Common myeloid progenitor, CD34-positive (primary cell): ENCODE measurements at regions not wholly inside any gene's neighbourhood (a gene's known extent, or its start where the extent isn't known, plus 50 kb on each side); places are given as distances from the start of the nearest gene placed in this dataset.

Source experiments
- CTCF ChIA-PET: fragments of 350-600 bp; sonication (Branson Sonifier 250); formaldehyde crosslinking; loops from one replicate; lab custom pipeline; 2021; ENCODE audit warnings: antibody characterized with exemption; lab: Charles Lee
- POLR2A ChIA-PET: fragments of 350-600 bp; sonication (Branson Sonifier 250); formaldehyde crosslinking; loops from one replicate; lab custom pipeline; 2021; ENCODE audit warnings: antibody characterized with exemption; lab: Charles Lee
- DNase-seq, 3 donors: peaks; one replicate each; pipeline versions ENCODE4 v3.0.0 to v3.0.0-alpha.2; 2013
- H3K27ac ChIP-seq, 2 experiments: 1 replicate in 1 of 2; 2 replicates in 1 of 2; pipeline ENCODE4 v1.7.0; 2013; ENCODE audit warnings: inconsistent platforms in 2 of 2, low read length in 2 of 2, mild to moderate bottlenecking in 2 of 2, low read depth in 1 of 2, moderate library complexity in 1 of 2; ENCODE audit not compliant: severe bottlenecking in 2 of 2, insufficient read depth in 1 of 2, poor library complexity in 1 of 2
- H3K27me3 ChIP-seq, 5 experiments: replicated peaks in 2 of 5; 1 replicate in 3 of 5; 2 replicates in 2 of 5; pipeline versions ENCODE4 v1.6.1 to v1.7.0; 2013; ENCODE audit warnings: low read length in 4 of 5, mild to moderate bottlenecking in 2 of 5, moderate library complexity in 2 of 5, inconsistent platforms in 1 of 5; ENCODE audit not compliant: insufficient read depth in 5 of 5, control insufficient read depth in 4 of 5
- H3K36me3 ChIP-seq, 4 experiments: 1 replicate in 2 of 4; 2 replicates in 2 of 4; pipeline versions ENCODE4 v1.6.1 to v1.7.0; 2013; ENCODE audit warnings: low read length in 3 of 4, control low read depth in 1 of 4, mild to moderate bottlenecking in 1 of 4; ENCODE audit not compliant: control insufficient read depth in 4 of 4, insufficient read depth in 4 of 4
- H3K4me1 ChIP-seq, 4 experiments: 1 replicate in 3 of 4; 2 replicates in 1 of 4; pipeline versions ENCODE4 v1.6.1 to v1.7.1; 2013; ENCODE audit warnings: low read length in 3 of 4, mild to moderate bottlenecking in 3 of 4, control low read depth in 1 of 4, inconsistent platforms in 1 of 4, moderate library complexity in 1 of 4; ENCODE audit not compliant: control insufficient read depth in 4 of 4, insufficient read depth in 4 of 4; ENCODE audit errors: control extremely low read depth in 1 of 4
- H3K4me3 ChIP-seq, 7 experiments: 1 replicate in 4 of 7; 2 replicates in 3 of 7; pipeline versions ENCODE4 v1.5.1 to v1.7.0; 2013; ENCODE audit warnings: mild to moderate bottlenecking in 7 of 7, low read length in 6 of 7, moderate library complexity in 6 of 7, inconsistent platforms in 2 of 7, low read depth in 2 of 7, control low read depth in 1 of 7; ENCODE audit not compliant: insufficient read depth in 4 of 7, control insufficient read depth in 1 of 7; ENCODE audit errors: extremely low read depth in 1 of 7
- H3K9me3 ChIP-seq, 5 experiments: 1 replicate in 4 of 5; 2 replicates in 1 of 5; pipeline versions ENCODE4 v1.6.1 to v1.7.1; 2013; ENCODE audit warnings: low read length in 4 of 5, mild to moderate bottlenecking in 2 of 5, inconsistent platforms in 1 of 5, low read depth in 1 of 5, moderate library complexity in 1 of 5; ENCODE audit not compliant: control insufficient read depth in 4 of 5, insufficient read depth in 2 of 5; ENCODE audit errors: control extremely low read depth in 1 of 5
- WGBS: methylation state at CpG from one replicate; pipeline ENCODE4 v1.1.5; 2013; ENCODE audit not compliant: insufficient coverage; 5-methylcytosine and 5-hydroxymethylcytosine counted together

GRCh38 chr6:37580176-37580955, 80.7 kb upstream of the CCDC167 start:
- POLR2A ChIA-PET: no interaction called here
- WGBS: 95% methylated on average over 9 of the region's 11 CpGs
- H3K27me3 ChIP-seq: no peaks in the 10 kb centered on the region
- no peaks in the 10 kb centered on the region for H3K36me3 ChIP-seq
- no peaks in the 10 kb centered on the region for H3K9me3 ChIP-seq
- peaks cover 0 to 9% (median 6%) of the 10 kb centered on the region in 4 experiments for H3K4me1 ChIP-seq
- peak in 1 of 3 donors; percentile 8 for DNase-seq
- CTCF ChIA-PET: interaction anchor here (0.9 to 4.8 kb wide), 4 partner anchors 9 to 118 kb away, joined by 3 to 25 read pairs (median 4); partner anchors contain the start of gene MDGA1
- no peak overlapping the region for H3K27ac ChIP-seq
- H3K4me3 ChIP-seq: no peak overlapping the region

GRCh38 chr6:37579444-37580067, 79.9 kb upstream of the CCDC167 start:
- Histone ChIP-seq H3K27ac (no peak overlapping the region), H3K27me3 (no peaks in the 10 kb centered on the region), H3K4me3 (no peak overlapping the region), H3K4me1 (peaks cover 0 to 9% (median 6%) of the 10 kb centered on the region in 4 experiments), H3K36me3 (no peaks in the 10 kb centered on the region), H3K9me3 (no peaks in the 10 kb centered on the region)
- ChIA-PET CTCF (interaction anchor here (0.9 to 4.8 kb wide), 4 partner anchors 8 to 119 kb away, joined by 3 to 25 read pairs (median 4); partner anchors contain the start of gene MDGA1), POLR2A (no interaction called here)
- no peak for DNase-seq
- 93% methylated on average over 3 of the region's 7 CpGs for WGBS

- POLR2A ChIA-PET: no interaction called here
- no peak for DNase-seq
- WGBS: 97% methylated on average over 12 of the region's 12 CpGs
- no peaks in the 10 kb centered on the region for H3K27me3 ChIP-seq
- H3K36me3 ChIP-seq: no peaks in the 10 kb centered on the region
- H3K4me3 ChIP-seq: no peak overlapping the region
- no peak overlapping the region for H3K27ac ChIP-seq
- no peaks in the 10 kb centered on the region for H3K9me3 ChIP-seq
- peaks cover 0 to 5% (median 3%) of the 10 kb centered on the region in 4 experiments for H3K4me1 ChIP-seq
- CTCF ChIA-PET: interaction anchor here (0.9 to 4.8 kb wide), 3 partner anchors 11 to 114 kb away, joined by 3 to 25 read pairs (median 3); no protein-coding TSS in a partner anchor
Measured at GRCh38 chr6:37578104-37578503, 78.4 kb upstream of the CCDC167 start.

- CTCF ChIA-PET: interaction anchor here (4.8 kb wide), 1 partner anchor 9 kb away, joined by 25 read pairs; no protein-coding TSS in a partner anchor
- Histone ChIP-seq H3K9me3 (no peaks in the 10 kb centered on the region), H3K36me3 (no peaks in the 10 kb centered on the region), H3K27ac (no peak overlapping the region), H3K27me3 (no peaks in the 10 kb centered on the region), H3K4me1 (no peaks in the 10 kb centered on the region), H3K4me3 (no peak overlapping the region)
- DNase-seq: no peak
- POLR2A ChIA-PET: no interaction called here
- 90% methylated on average over 2 of the region's 7 CpGs for WGBS
Measured at GRCh38 chr6:37576336-37576737, 76.6 kb upstream of the CCDC167 start.

- H3K27me3 ChIP-seq: no peaks in the 10 kb centered on the region
- DNase-seq: no peak
- no peak overlapping the region for H3K4me3 ChIP-seq
- 90% methylated on average over 3 of the region's 4 CpGs for WGBS
- CTCF ChIA-PET: no interaction called here
- peaks cover 0 to 5% (median 3%) of the 10 kb centered on the region in 4 experiments for H3K4me1 ChIP-seq
- no peaks in the 10 kb centered on the region for H3K36me3 ChIP-seq
- H3K9me3 ChIP-seq: no peaks in the 10 kb centered on the region
- POLR2A ChIA-PET: no interaction called here
- no peak overlapping the region for H3K27ac ChIP-seq
Measured at GRCh38 chr6:37575221-37575620, 75.5 kb upstream of the CCDC167 start.

- POLR2A ChIA-PET: interaction anchor here (0.5 kb wide), 1 partner anchor 476 kb away, joined by 3 read pairs; no protein-coding TSS in a partner anchor
- Histone ChIP-seq H3K4me3 (no peak overlapping the region), H3K4me1 (peaks cover 0 to 8% (median 7%) of the 10 kb centered on the region in 4 experiments), H3K27ac (no peak overlapping the region), H3K36me3 (no peaks in the 10 kb centered on the region), H3K9me3 (no peaks in the 10 kb centered on the region), H3K27me3 (peaks cover 0 to 3% (median 0%) of the 10 kb centered on the region in 5 experiments)
- CTCF ChIA-PET: interaction anchor here (0.9 kb wide), 1 partner anchor 77 kb away, joined by 3 read pairs; no protein-coding TSS in a partner anchor
- 93% methylated on average over 4 of the region's 4 CpGs for WGBS
- no peak for DNase-seq
Measured at GRCh38 chr6:37572334-37572733, 72.6 kb upstream of the CCDC167 start.
